Skeletal muscle satellite cell (primary cell): ENCODE measurements at regions not wholly inside any gene's neighbourhood (a gene's known extent, or its start where the extent isn't known, plus 50 kb on each side); places are given as distances from the start of the nearest gene placed in this dataset.
"Not testable (repeated sequence)": the region's sequence is repeated elsewhere in the genome, so short reads cannot be mapped to it uniquely, and the experiment has no call there.

Experiments used
- H3K27me3 ChIP-seq: 2 replicates; pipeline ENCODE4 v1.7.0; 2013; ENCODE audit warnings: low read length; ENCODE audit not compliant: control insufficient read depth, insufficient read depth
- H3K36me3 ChIP-seq: 2 replicates; pipeline ENCODE4 v1.7.0; 2013; ENCODE audit warnings: mild to moderate bottlenecking, control low read depth, low read length; ENCODE audit not compliant: insufficient read depth
- H3K4me1 ChIP-seq: 2 replicates; pipeline ENCODE4 v1.7.0; 2013; ENCODE audit warnings: low read length; ENCODE audit not compliant: control insufficient read depth, insufficient read depth
- H3K4me2 ChIP-seq: 2 replicates; pipeline ENCODE4 v1.7.0; 2013; ENCODE audit warnings: mild to moderate bottlenecking, low read length
- H3K4me3 ChIP-seq: 2 replicates; pipeline ENCODE4 v1.7.0; 2013; ENCODE audit warnings: low read length
- H3K9ac ChIP-seq: 2 replicates; pipeline ENCODE4 v1.7.0; 2013; ENCODE audit warnings: mild to moderate bottlenecking, low read depth, low read length, moderate library complexity
- H3K9me3 ChIP-seq: replicated peaks from 2 replicates; pipeline ENCODE4 v1.7.0; 2013; ENCODE audit warnings: mild to moderate bottlenecking, control low read depth, low read length

- H3K4me3 ChIP-seq = no peak overlapping the region
- no peak overlapping the region for H3K9ac ChIP-seq
- no peaks in the 10 kb centered on the region for H3K4me1 ChIP-seq
- H3K4me2 ChIP-seq = no peak overlapping the region
- no peaks in the 10 kb centered on the region for H3K27me3 ChIP-seq
- peaks cover 3% of the 10 kb centered on the region for H3K9me3 ChIP-seq
- no peaks in the 10 kb centered on the region for H3K36me3 ChIP-seq
Observed at GRCh38 chr9:30235068-30235467, 2149.4 kb upstream of the ACO1 start.

- H3K4me2 ChIP-seq = no peak overlapping the region
- H3K36me3 ChIP-seq = no peaks in the 10 kb centered on the region
- no peak overlapping the region for H3K4me3 ChIP-seq
- H3K9me3 ChIP-seq = peaks cover 3% of the 10 kb centered on the region
- no peaks in the 10 kb centered on the region for H3K27me3 ChIP-seq
- H3K9ac ChIP-seq = no peak overlapping the region
- H3K4me1 ChIP-seq = no peaks in the 10 kb centered on the region
Observed at GRCh38 chr9:30235564-30235963, 2148.9 kb upstream of the ACO1 start.

- no peak overlapping the region for H3K4me3 ChIP-seq
- H3K9ac ChIP-seq = no peak overlapping the region
- no peaks in the 10 kb centered on the region for H3K27me3 ChIP-seq
- H3K9me3 ChIP-seq = no peaks in the 10 kb centered on the region
- no peaks in the 10 kb centered on the region for H3K4me1 ChIP-seq
- H3K4me2 ChIP-seq = no peak overlapping the region
- no peaks in the 10 kb centered on the region for H3K36me3 ChIP-seq
Observed at GRCh38 chr9:30239878-30240277, 2144.6 kb upstream of the ACO1 start.

- no peak overlapping the region for H3K9ac ChIP-seq
- H3K27me3 ChIP-seq = no peaks in the 10 kb centered on the region
- H3K4me3 ChIP-seq = no peak overlapping the region
- H3K4me2 ChIP-seq = no peak overlapping the region
- H3K36me3 ChIP-seq = no peaks in the 10 kb centered on the region
- H3K9me3 ChIP-seq = no peaks in the 10 kb centered on the region
- H3K4me1 ChIP-seq = no peaks in the 10 kb centered on the region
Observed at GRCh38 chr9:30243467-30243866, 2141.0 kb upstream of the ACO1 start.

GRCh38 chr9:30244877-30245276, 2139.6 kb upstream of the ACO1 start:
- no peak overlapping the region for H3K9ac ChIP-seq
- no peaks in the 10 kb centered on the region for H3K36me3 ChIP-seq
- H3K4me2 ChIP-seq = no peak overlapping the region
- H3K4me1 ChIP-seq = no peaks in the 10 kb centered on the region
- no peaks in the 10 kb centered on the region for H3K9me3 ChIP-seq
- H3K4me3 ChIP-seq = no peak overlapping the region
- no peaks in the 10 kb centered on the region for H3K27me3 ChIP-seq

GRCh38 chr9:30250872-30251271, 2133.6 kb upstream of the ACO1 start:
- no peak overlapping the region for H3K9ac ChIP-seq
- H3K36me3 ChIP-seq = no peaks in the 10 kb centered on the region
- no peak overlapping the region for H3K4me2 ChIP-seq
- no peak overlapping the region for H3K4me3 ChIP-seq
- no peaks in the 10 kb centered on the region for H3K9me3 ChIP-seq
- H3K27me3 ChIP-seq = no peaks in the 10 kb centered on the region
- H3K4me1 ChIP-seq = no peaks in the 10 kb centered on the region

- H3K9me3 ChIP-seq = no peaks in the 10 kb centered on the region
- no peak overlapping the region for H3K9ac ChIP-seq
- no peak overlapping the region for H3K4me3 ChIP-seq
- no peak overlapping the region for H3K4me2 ChIP-seq
- H3K36me3 ChIP-seq = no peaks in the 10 kb centered on the region
- H3K4me1 ChIP-seq = no peaks in the 10 kb centered on the region
- no peaks in the 10 kb centered on the region for H3K27me3 ChIP-seq
Observed at GRCh38 chr9:30258094-30258493, 2126.3 kb upstream of the ACO1 start.

- H3K9ac ChIP-seq = no peak overlapping the region
- H3K4me3 ChIP-seq = no peak overlapping the region
- H3K27me3 ChIP-seq = no peaks in the 10 kb centered on the region
- no peak overlapping the region for H3K4me2 ChIP-seq
- no peaks in the 10 kb centered on the region for H3K4me1 ChIP-seq
- no peaks in the 10 kb centered on the region for H3K36me3 ChIP-seq
- H3K9me3 ChIP-seq = no peaks in the 10 kb centered on the region
Observed at GRCh38 chr9:30280229-30280900, 2104.1 kb upstream of the ACO1 start.

- no peaks in the 10 kb centered on the region for H3K4me1 ChIP-seq
- no peak overlapping the region for H3K4me3 ChIP-seq
- no peaks in the 10 kb centered on the region for H3K36me3 ChIP-seq
- H3K9ac ChIP-seq = no peak overlapping the region
- no peaks in the 10 kb centered on the region for H3K27me3 ChIP-seq
- no peaks in the 10 kb centered on the region for H3K9me3 ChIP-seq
- H3K4me2 ChIP-seq = no peak overlapping the region
Observed at GRCh38 chr9:30289435-30289834, 2095.0 kb upstream of the ACO1 start.

GRCh38 chr9:30292026-30292425, 2092.4 kb upstream of the ACO1 start:
- not testable (repeated sequence) for H3K9me3 ChIP-seq, H3K4me2 ChIP-seq, H3K9ac ChIP-seq, H3K36me3 ChIP-seq, H3K4me1 ChIP-seq, H3K4me3 ChIP-seq, H3K27me3 ChIP-seq

- Histone ChIP-seq H3K9me3 (no peaks in the 10 kb centered on the region), H3K9ac (no peak overlapping the region), H3K4me1 (no peaks in the 10 kb centered on the region), H3K4me3 (no peak overlapping the region), H3K27me3 (no peaks in the 10 kb centered on the region), H3K4me2 (no peak overlapping the region), H3K36me3 (no peaks in the 10 kb centered on the region)
Observed at GRCh38 chr9:30293231-30293630, 2091.2 kb upstream of the ACO1 start.

GRCh38 chr9:30299126-30299780, 2085.2 kb upstream of the ACO1 start:
- H3K4me2 ChIP-seq = no peak overlapping the region
- no peaks in the 10 kb centered on the region for H3K9me3 ChIP-seq
- no peak overlapping the region for H3K4me3 ChIP-seq
- H3K9ac ChIP-seq = no peak overlapping the region
- no peaks in the 10 kb centered on the region for H3K27me3 ChIP-seq
- H3K36me3 ChIP-seq = no peaks in the 10 kb centered on the region
- no peaks in the 10 kb centered on the region for H3K4me1 ChIP-seq
